ENCODE measurements at regions not wholly inside any gene's neighbourhood (a gene's known extent, or its start where the extent isn't known, plus 50 kb on each side); places are given as distances from the start of the nearest gene placed in this dataset.
"Not testable (repeated sequence)": the region's sequence is repeated elsewhere in the genome, so short reads cannot be mapped to it uniquely, and the experiment has no call there.

DNA sequence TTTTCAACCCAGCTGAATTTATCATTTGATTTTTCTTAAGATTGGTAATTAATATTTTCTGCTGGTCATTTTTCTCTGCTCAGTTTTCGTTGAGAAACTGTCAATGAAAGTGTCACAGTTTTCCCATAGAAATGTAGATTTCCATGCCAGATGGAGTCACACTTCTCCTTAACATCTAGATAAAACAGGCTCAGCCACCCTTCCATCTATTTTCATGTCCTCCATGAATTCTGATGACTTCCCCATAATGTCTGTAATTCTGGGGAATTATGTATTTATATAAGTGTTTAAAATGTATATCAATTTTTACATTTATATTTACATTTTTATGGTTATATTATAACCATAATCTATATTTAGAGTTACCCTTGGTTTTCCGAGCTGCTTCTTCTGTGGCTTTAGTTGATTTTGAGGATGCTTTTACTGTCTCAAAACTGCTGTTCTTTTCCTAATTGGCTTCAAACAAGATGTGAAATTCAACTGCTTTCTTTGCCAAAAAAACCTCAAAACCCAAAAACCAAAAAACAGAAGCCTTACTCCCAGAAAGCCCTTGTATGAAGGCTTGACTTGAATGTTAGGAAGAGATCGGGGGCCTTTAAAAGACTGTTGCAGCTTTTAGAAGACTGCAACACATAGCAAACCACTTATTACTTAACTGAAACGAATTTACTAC is 95.4 kb upstream of the CDCA7L start:
- DNase-seq (ENCODE audit: low spot score): no peak
- H3K4me3 ChIP-seq: no peak overlapping the region
- H3K9me3 ChIP-seq: no peaks in the 10 kb centered on the region
- no peaks in the 10 kb centered on the region for H3K4me1 ChIP-seq (ENCODE audit: control insufficient read depth in 1 of 2, low read depth in 2 of 2)
- TF ChIP-seq, protein P1, sequence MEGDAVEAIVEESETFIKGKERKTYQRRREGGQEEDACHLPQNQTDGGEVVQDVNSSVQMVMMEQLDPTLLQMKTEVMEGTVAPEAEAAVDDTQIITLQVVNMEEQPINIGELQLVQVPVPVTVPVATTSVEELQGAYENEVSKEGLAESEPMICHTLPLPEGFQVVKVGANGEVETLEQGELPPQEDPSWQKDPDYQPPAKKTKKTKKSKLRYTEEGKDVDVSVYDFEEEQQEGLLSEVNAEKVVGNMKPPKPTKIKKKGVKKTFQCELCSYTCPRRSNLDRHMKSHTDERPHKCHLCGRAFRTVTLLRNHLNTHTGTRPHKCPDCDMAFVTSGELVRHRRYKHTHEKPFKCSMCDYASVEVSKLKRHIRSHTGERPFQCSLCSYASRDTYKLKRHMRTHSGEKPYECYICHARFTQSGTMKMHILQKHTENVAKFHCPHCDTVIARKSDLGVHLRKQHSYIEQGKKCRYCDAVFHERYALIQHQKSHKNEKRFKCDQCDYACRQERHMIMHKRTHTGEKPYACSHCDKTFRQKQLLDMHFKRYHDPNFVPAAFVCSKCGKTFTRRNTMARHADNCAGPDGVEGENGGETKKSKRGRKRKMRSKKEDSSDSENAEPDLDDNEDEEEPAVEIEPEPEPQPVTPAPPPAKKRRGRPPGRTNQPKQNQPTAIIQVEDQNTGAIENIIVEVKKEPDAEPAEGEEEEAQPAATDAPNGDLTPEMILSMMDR (IDR thresholded peaks at IDR 0.05): no peak
- H3K27me3 ChIP-seq (replicated peaks; ENCODE audit: insufficient read depth): no peaks in the 10 kb centered on the region
- ATAC-seq (ENCODE audit: insufficient number of reproducible peaks, low FRiP score, low read depth): no peak
- no peaks in the 10 kb centered on the region for H3K36me3 ChIP-seq
- H3K27ac ChIP-seq: no peak overlapping the region

DNA sequence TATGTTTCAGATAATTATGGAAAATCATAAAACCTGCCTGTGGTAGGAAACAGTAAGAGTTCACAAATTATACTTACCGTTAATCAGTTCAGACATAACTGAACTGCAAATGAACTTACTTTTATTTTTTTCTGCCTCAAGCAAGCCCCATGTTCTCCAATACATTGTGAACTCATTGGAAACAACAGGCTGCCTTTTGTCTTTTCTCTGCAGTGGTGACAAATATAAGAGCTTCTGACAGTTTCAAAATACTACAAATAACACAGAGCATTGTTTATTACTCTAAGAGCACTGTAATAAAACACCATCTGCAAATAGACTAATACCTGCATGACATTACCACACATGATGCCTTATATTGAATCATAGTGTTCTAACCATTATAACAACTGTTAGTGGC is 94.0 kb upstream of the CDCA7L start:
- H3K4me1 ChIP-seq (ENCODE audit: control insufficient read depth in 1 of 2, low read depth in 2 of 2): no peaks in the 10 kb centered on the region
- ATAC-seq (ENCODE audit: insufficient number of reproducible peaks, low FRiP score, low read depth) (no peak), DNase-seq (ENCODE audit: low spot score) (no peak)
- H3K27ac ChIP-seq: no peak overlapping the region
- TF ChIP-seq, protein P1 (IDR thresholded peaks at IDR 0.05): no peak
- H3K27me3 ChIP-seq (replicated peaks; ENCODE audit: insufficient read depth): no peaks in the 10 kb centered on the region
- no peak overlapping the region for H3K4me3 ChIP-seq
- no peaks in the 10 kb centered on the region for H3K9me3 ChIP-seq
- no peaks in the 10 kb centered on the region for H3K36me3 ChIP-seq

- ATAC-seq (ENCODE audit: insufficient number of reproducible peaks, low FRiP score, low read depth); H3K27me3 ChIP-seq (replicated peaks; ENCODE audit: insufficient read depth); H3K27ac ChIP-seq; H3K9me3 ChIP-seq; H3K4me3 ChIP-seq; H3K4me1 ChIP-seq (ENCODE audit: control insufficient read depth in 1 of 2, low read depth in 2 of 2); H3K36me3 ChIP-seq; DNase-seq (ENCODE audit: low spot score): not testable (repeated sequence)
These were observed 86.7 kb upstream of the CDCA7L start for GRCh38 chr7:22032356-22032755.

- DNase-seq (ENCODE audit: low spot score); ATAC-seq (ENCODE audit: insufficient number of reproducible peaks, low FRiP score, low read depth): not testable (repeated sequence)
These were observed 83.0 kb upstream of the CDCA7L start for GRCh38 chr7:22028656-22029055.

GRCh38 chr7:22027475-22027874 is 81.8 kb upstream of the CDCA7L start:
- Histone ChIP-seq H3K27ac (no peak overlapping the region), H3K4me1 (ENCODE audit: control insufficient read depth in 1 of 2, low read depth in 2 of 2) (no peaks in the 10 kb centered on the region), H3K36me3 (no peaks in the 10 kb centered on the region), H3K9me3 (no peaks in the 10 kb centered on the region), H3K27me3 (replicated peaks; ENCODE audit: insufficient read depth) (no peaks in the 10 kb centered on the region), H3K4me3 (no peak overlapping the region)
- DNase-seq (ENCODE audit: low spot score) (no peak), ATAC-seq (ENCODE audit: insufficient number of reproducible peaks, low FRiP score, low read depth) (no peak)
- TF ChIP-seq, protein P1 (IDR thresholded peaks at IDR 0.05): no peak

More at GRCh38 chr7:22028656-22029055, 83.0 kb upstream of the CDCA7L start:
- H3K27me3 ChIP-seq (replicated peaks; ENCODE audit: insufficient read depth); H3K36me3 ChIP-seq; H3K4me1 ChIP-seq (ENCODE audit: control insufficient read depth in 1 of 2, low read depth in 2 of 2); H3K4me3 ChIP-seq; H3K9me3 ChIP-seq; H3K27ac ChIP-seq: not testable (repeated sequence)

DNA sequence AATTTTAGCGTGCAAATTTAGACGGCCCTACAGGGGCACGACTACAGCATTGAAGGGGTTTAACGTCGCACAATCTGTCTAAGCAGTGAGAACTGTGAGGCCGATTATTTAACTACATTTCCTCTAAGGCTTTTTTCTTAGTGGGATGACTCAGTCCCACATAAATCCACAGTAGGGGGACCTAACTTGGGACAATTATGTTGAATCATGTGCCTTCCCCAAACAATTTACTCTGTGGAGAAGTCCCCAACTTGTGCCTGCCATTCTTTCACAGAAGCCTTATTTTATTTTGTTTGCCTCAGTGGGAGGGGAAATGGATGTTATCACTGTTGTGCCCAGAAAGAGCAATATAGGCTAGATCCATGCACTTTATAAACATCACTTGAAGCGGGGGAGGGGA is 80.3 kb upstream of the CDCA7L start:
- TF ChIP-seq, protein P1 (IDR thresholded peaks at IDR 0.05): no peak
- Histone ChIP-seq H3K4me3 (no peak overlapping the region), H3K9me3 (no peaks in the 10 kb centered on the region), H3K4me1 (ENCODE audit: control insufficient read depth in 1 of 2, low read depth in 2 of 2) (no peaks in the 10 kb centered on the region), H3K36me3 (no peaks in the 10 kb centered on the region), H3K27ac (no peak overlapping the region), H3K27me3 (replicated peaks; ENCODE audit: insufficient read depth) (no peaks in the 10 kb centered on the region)
- DNase-seq (ENCODE audit: low spot score) (no peak), ATAC-seq (ENCODE audit: insufficient number of reproducible peaks, low FRiP score, low read depth) (no peak)
